C4-2B (cell line): ENCODE measurements at regions not wholly inside any gene's neighbourhood (a gene's known extent, or its start where the extent isn't known, plus 50 kb on each side); places are given as distances from the start of the nearest gene placed in this dataset.
"Not testable (repeated sequence)": the region's sequence is repeated elsewhere in the genome, so short reads cannot be mapped to it uniquely, and the experiment has no call there.

ENCODE experiments used
- ZFX ChIP-seq: fragments of 450-650 bp; IDR thresholded peaks from 2 replicates; pipeline ENCODE4 v1.6.1; 2017
- TF ChIP-seq, protein P1 (sequence below): fragments of 450-650 bp; conservative IDR thresholded peaks from 2 replicates; pipeline ENCODE4 v1.5.1; 2017; ENCODE audit warnings: mild to moderate bottlenecking

DNA sequence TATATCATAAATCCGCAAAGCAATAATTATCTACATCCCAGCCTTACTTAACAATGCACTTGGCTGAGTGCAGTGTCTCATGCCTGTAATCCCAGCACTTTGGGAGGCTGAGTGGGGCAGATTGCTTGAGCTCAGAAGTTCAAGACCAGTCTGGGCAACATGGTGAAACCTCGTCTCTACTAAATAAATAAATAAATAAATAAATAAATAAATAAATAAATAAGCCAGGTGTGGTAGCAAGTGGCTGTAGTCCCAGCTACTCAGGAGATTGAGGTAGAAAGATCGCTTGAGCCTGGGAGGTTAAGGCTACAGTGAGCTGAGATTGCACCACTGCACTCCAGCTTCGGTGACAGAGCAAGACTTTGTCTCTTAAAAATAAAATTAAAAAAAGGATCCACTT is 898.1 kb downstream of the DNAJB9 start:
- TF ChIP-seq, protein P1, sequence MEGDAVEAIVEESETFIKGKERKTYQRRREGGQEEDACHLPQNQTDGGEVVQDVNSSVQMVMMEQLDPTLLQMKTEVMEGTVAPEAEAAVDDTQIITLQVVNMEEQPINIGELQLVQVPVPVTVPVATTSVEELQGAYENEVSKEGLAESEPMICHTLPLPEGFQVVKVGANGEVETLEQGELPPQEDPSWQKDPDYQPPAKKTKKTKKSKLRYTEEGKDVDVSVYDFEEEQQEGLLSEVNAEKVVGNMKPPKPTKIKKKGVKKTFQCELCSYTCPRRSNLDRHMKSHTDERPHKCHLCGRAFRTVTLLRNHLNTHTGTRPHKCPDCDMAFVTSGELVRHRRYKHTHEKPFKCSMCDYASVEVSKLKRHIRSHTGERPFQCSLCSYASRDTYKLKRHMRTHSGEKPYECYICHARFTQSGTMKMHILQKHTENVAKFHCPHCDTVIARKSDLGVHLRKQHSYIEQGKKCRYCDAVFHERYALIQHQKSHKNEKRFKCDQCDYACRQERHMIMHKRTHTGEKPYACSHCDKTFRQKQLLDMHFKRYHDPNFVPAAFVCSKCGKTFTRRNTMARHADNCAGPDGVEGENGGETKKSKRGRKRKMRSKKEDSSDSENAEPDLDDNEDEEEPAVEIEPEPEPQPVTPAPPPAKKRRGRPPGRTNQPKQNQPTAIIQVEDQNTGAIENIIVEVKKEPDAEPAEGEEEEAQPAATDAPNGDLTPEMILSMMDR, result not testable (repeated sequence)
- not testable (repeated sequence) for TF ChIP-seq ZFX
